Stimulated activated CD8-positive, alpha-beta memory T cell treated with anti-CD3 and anti-CD28 coated beads, Interleukin-12 subunit alpha, Interleukin-12 subunit beta, amount 100 ng/mL, for 24 hours (primary cell): ENCODE measurements at regions not wholly inside any gene's neighbourhood (a gene's known extent, or its start where the extent isn't known, plus 50 kb on each side); places are given as distances from the start of the nearest gene placed in this dataset.
"Not testable (repeated sequence)": the region's sequence is repeated elsewhere in the genome, so short reads cannot be mapped to it uniquely, and the experiment has no call there.

ENCODE experiments used
- DNase-seq: peaks from one replicate; pipeline ENCODE4 v3.0.0-alpha.2; 2020; ENCODE audit errors: extremely low read depth

- no peak for DNase-seq
Measured at GRCh38 chr12:131250028-131250950, 296.6 kb downstream of the ADGRD1 start.

- DNase-seq = no peak
Measured at GRCh38 chr12:131250951-131251315, 297.2 kb downstream of the ADGRD1 start.

GRCh38 chr12:131251336-131252101, 297.8 kb downstream of the ADGRD1 start:
- no peak for DNase-seq

GRCh38 chr12:131253376-131254026, 299.8 kb downstream of the ADGRD1 start:
- DNase-seq = no peak

GRCh38 chr12:131254374-131254773, 300.7 kb downstream of the ADGRD1 start:
- no peak for DNase-seq

- no peak for DNase-seq
Measured at GRCh38 chr12:131258398-131258797, 304.7 kb downstream of the ADGRD1 start.

GRCh38 chr12:131260251-131260905, 306.7 kb downstream of the ADGRD1 start:
- DNase-seq = no peak

GRCh38 chr12:131260954-131261353, 307.2 kb downstream of the ADGRD1 start:
- no peak for DNase-seq

- DNase-seq = no peak
Measured at GRCh38 chr12:131261906-131262305, 308.2 kb downstream of the ADGRD1 start.

GRCh38 chr12:131263626-131264025, 309.9 kb downstream of the ADGRD1 start:
- DNase-seq = no peak

- DNase-seq = no peak
Measured at GRCh38 chr12:131264635-131265034, 310.9 kb downstream of the ADGRD1 start.

GRCh38 chr12:131266591-131267467, 313.1 kb downstream of the ADGRD1 start:
- DNase-seq = no peak

GRCh38 chr12:131267576-131267975, 313.9 kb downstream of the ADGRD1 start:
- DNase-seq = no peak

GRCh38 chr12:131268123-131268522, 314.4 kb downstream of the ADGRD1 start:
- not testable (repeated sequence) for DNase-seq

GRCh38 chr12:131268571-131268970, 314.9 kb downstream of the ADGRD1 start:
- DNase-seq = not testable (repeated sequence)

GRCh38 chr12:131269551-131269950, 315.8 kb downstream of the ADGRD1 start:
- no peak for DNase-seq

- DNase-seq = not testable (repeated sequence)
Measured at GRCh38 chr12:131269977-131270376, 316.3 kb downstream of the ADGRD1 start.

GRCh38 chr12:131271724-131272123, 318.0 kb downstream of the ADGRD1 start:
- no peak for DNase-seq

- not testable (repeated sequence) for DNase-seq
Measured at GRCh38 chr12:131272283-131272814, 318.6 kb downstream of the ADGRD1 start.

GRCh38 chr12:131273291-131273845, 319.7 kb downstream of the ADGRD1 start:
- no peak for DNase-seq
